SK-N-SH treated with all-trans-retinoic acid at 6 μM for 48 hours (cell line): ENCODE measurements at regions not wholly inside any gene's neighbourhood (a gene's known extent, or its start where the extent isn't known, plus 50 kb on each side); places are given as distances from the start of the nearest gene placed in this dataset.

Source experiments
- BACH2 ChIP-seq: fragments of 250-450 bp; sonication (Bioruptor Pico); IDR thresholded peaks from 2 replicates; pipeline ENCODE4 v1.9.0; 2021; ENCODE audit warnings: mild to moderate bottlenecking, borderline replicate concordance
- CREB5 ChIP-seq: fragments of 250-450 bp; sonication (Bioruptor Pico); IDR thresholded peaks from 2 replicates; pipeline ENCODE4 v1.5.1; 2020; ENCODE audit warnings: low read depth, mild to moderate bottlenecking, moderate library complexity
- RARB ChIP-seq: fragments of 250-450 bp; sonication (Bioruptor Pico); IDR thresholded peaks from 2 replicates; pipeline ENCODE4 v1.8.0; 2021; ENCODE audit warnings: mild to moderate bottlenecking, moderate library complexity
- SNAI2 ChIP-seq: fragments of 250-450 bp; sonication (Bioruptor Pico); IDR thresholded peaks from 2 replicates; pipeline ENCODE4 v1.5.0; 2020; ENCODE audit warnings: mild to moderate bottlenecking, moderate library complexity
- ZC3H10 ChIP-seq: fragments of 250-450 bp; sonication (Bioruptor Pico); IDR thresholded peaks from 2 replicates; pipeline ENCODE4 v1.5.1; 2021; ENCODE audit warnings: mild to moderate bottlenecking, moderate library complexity
- ZFP3 ChIP-seq: fragments of 250-450 bp; sonication (Bioruptor Pico); IDR thresholded peaks from 2 replicates; pipeline ENCODE4 v1.5.0; 2020; ENCODE audit warnings: mild to moderate bottlenecking, moderate library complexity
- ZFP30 ChIP-seq: fragments of 450-650 bp; formaldehyde crosslinking; IDR thresholded peaks from 2 replicates; pipeline ENCODE4 v1.5.0; 2022; ENCODE audit warnings: mild to moderate bottlenecking, moderate library complexity
- ZNF70 ChIP-seq: fragments of 450-650 bp; formaldehyde crosslinking; IDR thresholded peaks from 2 replicates; pipeline ENCODE4 v1.5.0; 2020; ENCODE audit warnings: mild to moderate bottlenecking, moderate library complexity
- TF ChIP-seq, protein P1 (sequence below): fragments of 250-450 bp; sonication (Bioruptor Pico); IDR thresholded peaks from 2 replicates; pipeline ENCODE4 v1.8.0; 2020; ENCODE audit warnings: mild to moderate bottlenecking, moderate library complexity, borderline replicate concordance
- TF ChIP-seq, protein P2 (sequence below): fragments of 250-450 bp; sonication (Bioruptor Pico); IDR thresholded peaks from 2 replicates; pipeline ENCODE4 v1.8.0; 2021; ENCODE audit warnings: low read depth, mild to moderate bottlenecking, moderate library complexity, borderline replicate concordance

DNA sequence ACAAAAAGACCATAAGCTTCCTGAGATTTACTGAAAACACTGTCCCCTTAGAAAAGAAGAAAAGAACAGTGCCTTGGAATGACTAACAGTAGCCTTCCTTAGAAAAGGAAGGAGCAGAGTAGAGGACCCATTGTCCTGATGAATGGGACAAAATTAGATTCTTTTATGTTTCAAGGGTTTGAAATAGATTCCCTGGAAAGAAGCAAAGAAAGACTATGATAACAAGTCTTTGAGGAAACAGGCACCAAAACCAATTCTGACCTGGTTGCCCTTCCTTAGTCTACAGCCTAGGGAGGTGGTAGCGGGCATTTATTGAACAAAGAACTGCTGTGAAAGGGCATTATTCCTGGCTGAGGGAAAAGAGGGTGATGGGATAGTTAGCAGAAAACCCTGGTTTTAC lies 1024.8 kb downstream of the TBL1XR1 start:
- TF ChIP-seq ZFP3 (no peak), BACH2 (CRISPR knock-in tag) (no peak), RARB (CRISPR knock-in tag) (no peak), ZFP30 (no peak), ZNF70 (CRISPR knock-in tag) (no peak), CREB5 (CRISPR knock-in tag) (no peak), ZC3H10 (no peak), SNAI2 (CRISPR knock-in tag) (no peak)
- TF ChIP-seq, protein P1, sequence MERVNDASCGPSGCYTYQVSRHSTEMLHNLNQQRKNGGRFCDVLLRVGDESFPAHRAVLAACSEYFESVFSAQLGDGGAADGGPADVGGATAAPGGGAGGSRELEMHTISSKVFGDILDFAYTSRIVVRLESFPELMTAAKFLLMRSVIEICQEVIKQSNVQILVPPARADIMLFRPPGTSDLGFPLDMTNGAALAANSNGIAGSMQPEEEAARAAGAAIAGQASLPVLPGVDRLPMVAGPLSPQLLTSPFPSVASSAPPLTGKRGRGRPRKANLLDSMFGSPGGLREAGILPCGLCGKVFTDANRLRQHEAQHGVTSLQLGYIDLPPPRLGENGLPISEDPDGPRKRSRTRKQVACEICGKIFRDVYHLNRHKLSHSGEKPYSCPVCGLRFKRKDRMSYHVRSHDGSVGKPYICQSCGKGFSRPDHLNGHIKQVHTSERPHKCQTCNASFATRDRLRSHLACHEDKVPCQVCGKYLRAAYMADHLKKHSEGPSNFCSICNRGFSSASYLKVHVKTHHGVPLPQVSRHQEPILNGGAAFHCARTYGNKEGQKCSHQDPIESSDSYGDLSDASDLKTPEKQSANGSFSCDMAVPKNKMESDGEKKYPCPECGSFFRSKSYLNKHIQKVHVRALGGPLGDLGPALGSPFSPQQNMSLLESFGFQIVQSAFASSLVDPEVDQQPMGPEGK (CRISPR knock-in tag) = no peak
- TF ChIP-seq, protein P2, sequence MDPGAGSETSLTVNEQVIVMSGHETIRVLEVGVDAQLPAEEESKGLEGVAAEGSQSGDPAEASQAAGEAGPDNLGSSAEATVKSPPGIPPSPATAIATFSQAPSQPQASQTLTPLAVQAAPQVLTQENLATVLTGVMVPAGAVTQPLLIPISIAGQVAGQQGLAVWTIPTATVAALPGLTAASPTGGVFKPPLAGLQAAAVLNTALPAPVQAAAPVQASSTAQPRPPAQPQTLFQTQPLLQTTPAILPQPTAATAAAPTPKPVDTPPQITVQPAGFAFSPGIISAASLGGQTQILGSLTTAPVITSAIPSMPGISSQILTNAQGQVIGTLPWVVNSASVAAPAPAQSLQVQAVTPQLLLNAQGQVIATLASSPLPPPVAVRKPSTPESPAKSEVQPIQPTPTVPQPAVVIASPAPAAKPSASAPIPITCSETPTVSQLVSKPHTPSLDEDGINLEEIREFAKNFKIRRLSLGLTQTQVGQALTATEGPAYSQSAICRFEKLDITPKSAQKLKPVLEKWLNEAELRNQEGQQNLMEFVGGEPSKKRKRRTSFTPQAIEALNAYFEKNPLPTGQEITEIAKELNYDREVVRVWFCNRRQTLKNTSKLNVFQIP = no peak
